ENCODE measurements at regions not wholly inside any gene's neighbourhood (a gene's known extent, or its start where the extent isn't known, plus 50 kb on each side); places are given as distances from the start of the nearest gene placed in this dataset.

DNA sequence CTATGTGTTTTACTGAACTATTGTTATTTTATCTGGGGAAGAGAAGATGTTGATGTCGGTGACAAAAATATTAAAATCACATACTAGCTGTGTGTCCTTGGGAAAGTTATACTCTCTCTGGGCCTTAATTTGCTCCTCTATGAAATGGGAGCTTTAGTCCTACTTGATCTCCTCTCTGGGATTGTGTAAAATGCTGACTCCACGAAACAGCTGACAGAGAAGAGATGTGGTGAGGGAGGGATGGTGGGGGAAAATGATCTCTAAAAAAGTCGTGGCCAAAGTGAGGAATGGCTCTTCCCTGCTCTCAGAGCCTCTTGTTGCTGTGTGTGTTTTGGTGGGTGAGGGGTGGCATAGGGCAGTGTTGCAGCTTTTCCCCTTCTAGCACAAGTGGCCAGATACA lies 173.7 kb downstream of the MELK start:
- Histone ChIP-seq H3K27ac (ENCODE audit: low read depth, low read length) (no peak overlapping the region), H3K36me3 (ENCODE audit: insufficient read depth, low read length) (no peaks in the 10 kb centered on the region), H3K27me3 (ENCODE audit: control insufficient read depth in 1 of 2, insufficient read depth in 2 of 2, low read length in 2 of 2) (peaks cover 0 to 4% of the 10 kb centered on the region in 2 donors), H3K4me1 (ENCODE audit: insufficient read depth, low read length) (no peaks in the 10 kb centered on the region), H3K9ac (ENCODE audit: low read length) (no peak overlapping the region), H3K9me3 (ENCODE audit: low read length) (no peaks in the 10 kb centered on the region), H3K4me3 (ENCODE audit: low read depth in 1 of 2, low read length in 2 of 2) (no peak overlapping the region)

DNA sequence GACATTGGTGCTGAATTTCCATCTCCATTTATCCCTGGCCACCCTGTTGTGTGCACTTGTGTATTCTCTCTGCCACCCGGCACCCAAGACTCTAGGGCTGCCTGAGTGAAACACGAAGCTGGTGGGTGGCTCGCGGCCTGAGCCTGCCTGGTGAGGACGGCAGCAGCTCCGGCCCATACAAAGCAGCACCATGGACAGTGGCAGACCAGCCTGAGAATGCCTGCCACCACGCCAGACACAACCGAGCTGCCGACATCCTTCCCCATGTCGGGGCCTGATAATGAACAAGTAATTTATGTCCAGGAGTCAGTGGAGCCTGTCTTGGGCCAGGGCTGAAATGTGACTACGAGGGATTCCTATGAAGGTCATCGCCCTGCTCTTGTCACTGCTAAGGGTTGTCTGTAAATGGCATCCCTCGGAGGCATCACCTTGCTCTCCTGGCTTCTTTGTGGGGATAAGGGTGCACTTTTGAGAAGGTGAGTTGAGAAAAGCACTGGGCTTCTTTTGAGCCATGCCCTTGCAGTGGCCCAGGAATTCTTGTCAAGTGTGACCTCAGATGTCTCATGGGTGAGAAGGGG lies 175.7 kb downstream of the MELK start:
- Histone ChIP-seq H3K27ac (ENCODE audit: low read depth, low read length) (no peak overlapping the region), H3K27me3 (ENCODE audit: control insufficient read depth in 1 of 2, insufficient read depth in 2 of 2, low read length in 2 of 2) (no peaks in the 10 kb centered on the region), H3K4me3 (ENCODE audit: low read depth in 1 of 2, low read length in 2 of 2) (no peak overlapping the region), H3K9me3 (ENCODE audit: low read length) (no peaks in the 10 kb centered on the region), H3K4me1 (ENCODE audit: insufficient read depth, low read length) (no peaks in the 10 kb centered on the region), H3K9ac (ENCODE audit: low read length) (no peak overlapping the region), H3K36me3 (ENCODE audit: insufficient read depth, low read length) (no peaks in the 10 kb centered on the region)

DNA sequence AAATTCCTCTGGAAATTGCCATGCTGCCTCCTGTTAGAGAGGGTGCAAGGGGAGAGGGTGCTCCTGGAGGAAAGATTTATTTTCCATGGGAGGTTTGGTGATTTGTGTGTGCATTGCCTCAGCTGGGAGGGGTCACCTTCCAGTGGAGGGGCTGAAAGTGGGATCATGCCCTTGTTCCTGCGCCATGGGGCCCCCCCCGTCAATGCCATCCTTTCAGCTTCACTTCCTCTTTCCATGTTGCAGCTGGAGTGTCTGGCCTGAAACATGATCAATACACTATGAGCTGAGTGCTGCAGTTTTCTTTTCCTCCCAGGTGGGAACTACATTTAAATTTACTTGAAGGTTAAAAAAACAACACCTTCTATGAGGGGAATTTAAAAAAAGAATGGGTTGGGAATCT lies 176.8 kb downstream of the MELK start:
- Histone ChIP-seq H3K27me3 (ENCODE audit: control insufficient read depth in 1 of 2, insufficient read depth in 2 of 2, low read length in 2 of 2) (no peaks in the 10 kb centered on the region), H3K9ac (ENCODE audit: low read length) (no peak overlapping the region), H3K36me3 (ENCODE audit: insufficient read depth, low read length) (no peaks in the 10 kb centered on the region), H3K4me1 (ENCODE audit: insufficient read depth, low read length) (no peaks in the 10 kb centered on the region), H3K27ac (ENCODE audit: low read depth, low read length) (no peak overlapping the region), H3K9me3 (ENCODE audit: low read length) (no peaks in the 10 kb centered on the region), H3K4me3 (ENCODE audit: low read depth in 1 of 2, low read length in 2 of 2) (no peak overlapping the region)

DNA sequence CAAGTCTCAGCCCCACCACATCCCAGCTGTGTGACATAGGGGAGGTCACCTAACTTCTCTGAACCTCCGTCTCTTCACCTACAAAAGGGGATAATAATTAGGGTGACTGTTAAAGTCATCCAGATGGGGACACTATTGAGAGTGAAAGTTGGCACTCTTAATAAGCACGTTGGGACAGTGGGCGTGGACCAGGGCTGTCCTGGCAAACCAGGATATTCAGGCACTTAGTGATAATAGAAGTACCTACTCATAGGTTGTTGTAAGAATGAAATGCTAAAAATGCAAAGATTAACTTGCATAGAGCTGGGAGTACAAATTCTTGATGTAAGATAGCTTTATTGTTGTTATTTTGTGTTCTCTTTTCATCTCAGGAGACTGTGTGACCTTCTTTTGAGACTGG lies 177.9 kb downstream of the MELK start:
- no peaks in the 10 kb centered on the region for H3K4me1 ChIP-seq (ENCODE audit: insufficient read depth, low read length)
- H3K4me3 ChIP-seq (ENCODE audit: low read depth in 1 of 2, low read length in 2 of 2): no peak overlapping the region
- no peak overlapping the region for H3K9ac ChIP-seq (ENCODE audit: low read length)
- H3K27me3 ChIP-seq (ENCODE audit: control insufficient read depth in 1 of 2, insufficient read depth in 2 of 2, low read length in 2 of 2): peaks cover 0 to 7% of the 10 kb centered on the region in 2 donors
- no peak overlapping the region for H3K27ac ChIP-seq (ENCODE audit: low read depth, low read length)
- no peaks in the 10 kb centered on the region for H3K36me3 ChIP-seq (ENCODE audit: insufficient read depth, low read length)
- H3K9me3 ChIP-seq (ENCODE audit: low read length): no peaks in the 10 kb centered on the region

DNA sequence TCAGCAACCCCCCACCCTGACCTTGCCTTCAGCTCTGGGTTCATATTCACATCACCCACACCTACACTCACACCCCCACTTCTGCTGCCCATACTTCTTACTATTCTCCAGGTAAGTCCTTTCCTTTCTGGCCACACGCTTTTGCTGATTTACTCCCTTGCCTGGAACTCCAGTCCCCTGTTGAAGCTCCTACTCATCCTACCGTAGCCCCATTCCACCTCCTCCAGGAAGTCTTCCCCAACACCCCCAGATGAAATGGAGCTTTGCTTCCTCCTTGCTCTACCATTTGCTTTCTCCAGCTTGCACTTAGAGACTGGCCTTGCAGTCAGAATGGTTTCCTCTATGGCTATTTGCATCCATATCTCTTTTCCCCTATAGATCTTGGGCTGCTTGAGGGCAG lies 182.3 kb downstream of the MELK start:
- no peak overlapping the region for H3K27ac ChIP-seq (ENCODE audit: low read depth, low read length)
- no peaks in the 10 kb centered on the region for H3K9me3 ChIP-seq (ENCODE audit: low read length)
- H3K4me1 ChIP-seq (ENCODE audit: insufficient read depth, low read length): no peaks in the 10 kb centered on the region
- H3K4me3 ChIP-seq (ENCODE audit: low read depth in 1 of 2, low read length in 2 of 2): no peak overlapping the region
- H3K27me3 ChIP-seq (ENCODE audit: control insufficient read depth in 1 of 2, insufficient read depth in 2 of 2, low read length in 2 of 2): peaks cover 8 to 9% of the 10 kb centered on the region in 2 donors
- H3K36me3 ChIP-seq (ENCODE audit: insufficient read depth, low read length): no peaks in the 10 kb centered on the region
- H3K9ac ChIP-seq (ENCODE audit: low read length): no peak overlapping the region

DNA sequence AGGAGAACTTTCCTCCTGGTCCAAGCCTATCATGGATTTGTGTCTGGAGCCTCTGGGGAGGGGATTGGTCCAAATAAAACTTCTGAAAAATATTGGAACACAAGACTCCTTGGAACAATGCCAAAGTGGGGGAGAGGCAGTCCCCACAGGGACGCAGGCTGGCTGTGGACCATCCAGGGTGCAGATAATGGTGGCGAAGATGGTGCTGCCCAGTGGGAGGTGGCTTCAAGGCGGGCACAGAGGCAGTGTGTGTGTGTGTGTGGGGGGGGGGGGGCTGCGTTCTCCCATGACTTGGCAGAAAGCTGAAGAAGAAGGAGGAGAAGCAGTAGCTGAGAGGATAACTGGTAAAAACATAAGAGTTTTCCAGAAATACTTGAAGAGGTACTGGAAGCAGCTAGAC lies 186.4 kb downstream of the MELK start:
- no peak overlapping the region for H3K4me3 ChIP-seq (ENCODE audit: low read depth in 1 of 2, low read length in 2 of 2)
- H3K9ac ChIP-seq (ENCODE audit: low read length): no peak overlapping the region
- no peak overlapping the region for H3K27ac ChIP-seq (ENCODE audit: low read depth, low read length)
- no peaks in the 10 kb centered on the region for H3K4me1 ChIP-seq (ENCODE audit: insufficient read depth, low read length)
- H3K36me3 ChIP-seq (ENCODE audit: insufficient read depth, low read length): no peaks in the 10 kb centered on the region
- no peaks in the 10 kb centered on the region for H3K9me3 ChIP-seq (ENCODE audit: low read length)
- H3K27me3 ChIP-seq (ENCODE audit: control insufficient read depth in 1 of 2, insufficient read depth in 2 of 2, low read length in 2 of 2): peaks cover 14 to 18% of the 10 kb centered on the region in 2 donors

DNA sequence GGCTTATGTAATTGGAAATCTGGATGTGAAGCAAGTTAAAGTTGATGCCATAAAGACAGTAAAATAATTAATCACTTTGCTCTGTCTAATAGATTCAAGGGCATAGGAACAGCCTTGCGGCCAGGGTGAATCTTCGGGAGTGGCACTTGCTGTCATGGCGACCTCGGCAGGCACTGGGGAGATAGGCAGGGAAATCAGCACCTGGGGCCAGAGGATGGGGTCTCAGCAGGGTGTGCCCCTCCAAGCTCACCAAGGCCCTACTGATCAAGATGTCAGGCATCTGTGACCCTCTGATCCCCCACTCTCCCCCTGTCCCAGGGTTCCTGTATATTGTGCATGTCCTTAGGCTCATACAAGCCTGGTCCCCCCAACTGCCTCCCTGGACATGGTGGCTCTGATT lies 187.3 kb downstream of the MELK start:
- no peaks in the 10 kb centered on the region for H3K4me1 ChIP-seq (ENCODE audit: insufficient read depth, low read length)
- H3K9me3 ChIP-seq (ENCODE audit: low read length): no peaks in the 10 kb centered on the region
- no peak overlapping the region for H3K9ac ChIP-seq (ENCODE audit: low read length)
- no peak overlapping the region for H3K27ac ChIP-seq (ENCODE audit: low read depth, low read length)
- H3K27me3 ChIP-seq (ENCODE audit: control insufficient read depth in 1 of 2, insufficient read depth in 2 of 2, low read length in 2 of 2): peaks cover 13 to 22% of the 10 kb centered on the region in 2 donors
- H3K36me3 ChIP-seq (ENCODE audit: insufficient read depth, low read length): no peaks in the 10 kb centered on the region
- no peak overlapping the region for H3K4me3 ChIP-seq (ENCODE audit: low read depth in 1 of 2, low read length in 2 of 2)

DNA sequence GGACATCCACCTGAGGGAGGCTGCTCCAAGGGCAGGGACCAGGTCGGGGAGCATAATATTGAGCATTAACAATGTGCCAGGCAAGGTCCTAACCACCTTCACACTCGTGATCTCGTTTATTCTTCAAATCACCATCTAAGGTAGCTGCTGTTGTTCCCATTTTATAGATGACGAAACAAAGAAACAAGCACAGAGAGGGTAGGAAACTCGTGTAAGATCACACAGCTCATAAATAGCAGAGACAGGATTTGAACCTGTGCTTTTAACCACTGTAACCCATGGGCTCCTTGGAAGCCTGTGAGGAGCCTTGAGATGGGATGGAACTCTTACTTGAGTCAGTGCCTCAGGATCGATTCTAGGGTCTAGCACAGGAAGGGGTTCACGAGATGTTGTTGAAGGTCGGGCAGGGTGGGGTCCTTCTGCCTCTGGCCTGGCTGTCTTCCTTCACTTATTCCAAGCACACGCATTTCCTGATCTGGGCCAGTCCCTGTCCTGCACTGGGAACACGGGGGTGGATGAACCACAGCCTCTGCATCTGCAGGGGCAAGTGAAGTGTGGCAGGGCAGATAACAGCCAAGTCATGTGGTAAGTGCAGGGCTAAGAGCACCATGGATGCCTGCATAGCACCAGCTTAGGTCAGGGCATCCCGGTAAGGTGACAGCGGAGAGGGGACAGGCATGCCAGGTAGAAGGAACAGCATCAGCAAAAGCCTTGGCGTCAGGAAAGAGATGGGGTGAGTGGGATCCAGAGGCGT lies 188.1 kb downstream of the MELK start:
- Histone ChIP-seq H3K4me3 (ENCODE audit: low read depth in 1 of 2, low read length in 2 of 2) (no peak overlapping the region), H3K27me3 (ENCODE audit: control insufficient read depth in 1 of 2, insufficient read depth in 2 of 2, low read length in 2 of 2) (peaks cover 6 to 22% of the 10 kb centered on the region in 2 donors)

DNA sequence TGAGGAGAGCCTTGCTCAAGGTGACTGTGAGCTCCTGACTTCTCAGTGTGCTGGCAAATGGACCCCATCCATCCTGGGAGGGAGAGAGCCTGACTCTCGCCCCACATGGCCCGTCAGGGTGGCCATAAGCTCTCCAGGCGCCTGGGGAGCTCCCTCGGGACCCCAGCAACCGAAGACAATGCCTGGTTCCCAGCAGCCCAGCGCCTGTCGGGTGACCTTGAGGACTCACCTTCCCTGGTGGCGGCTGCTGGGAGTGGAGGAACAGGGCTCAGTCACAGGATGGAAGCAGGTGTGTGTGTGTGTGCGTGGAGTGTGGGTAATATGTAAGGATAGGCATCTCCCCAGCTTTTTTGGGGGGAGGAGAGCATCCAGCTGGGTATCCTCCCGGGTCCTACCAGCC lies 190.3 kb downstream of the MELK start:
- Histone ChIP-seq H3K9ac (ENCODE audit: low read length) (no peak overlapping the region), H3K9me3 (ENCODE audit: low read length) (no peaks in the 10 kb centered on the region), H3K36me3 (ENCODE audit: insufficient read depth, low read length) (no peaks in the 10 kb centered on the region), H3K4me1 (ENCODE audit: insufficient read depth, low read length) (no peaks in the 10 kb centered on the region), H3K27me3 (ENCODE audit: control insufficient read depth in 1 of 2, insufficient read depth in 2 of 2, low read length in 2 of 2) (peaks cover 6 to 22% of the 10 kb centered on the region in 2 donors), H3K4me3 (ENCODE audit: low read depth in 1 of 2, low read length in 2 of 2) (no peak overlapping the region), H3K27ac (ENCODE audit: low read depth, low read length) (no peak overlapping the region)

More for the DNA sequence above, 188.1 kb downstream of the MELK start:
- Histone ChIP-seq H3K9me3 (ENCODE audit: low read length) (no peaks in the 10 kb centered on the region), H3K36me3 (ENCODE audit: insufficient read depth, low read length) (no peaks in the 10 kb centered on the region), H3K27ac (ENCODE audit: low read depth, low read length) (no peak overlapping the region), H3K9ac (ENCODE audit: low read length) (no peak overlapping the region), H3K4me1 (ENCODE audit: insufficient read depth, low read length) (no peaks in the 10 kb centered on the region)

DNA sequence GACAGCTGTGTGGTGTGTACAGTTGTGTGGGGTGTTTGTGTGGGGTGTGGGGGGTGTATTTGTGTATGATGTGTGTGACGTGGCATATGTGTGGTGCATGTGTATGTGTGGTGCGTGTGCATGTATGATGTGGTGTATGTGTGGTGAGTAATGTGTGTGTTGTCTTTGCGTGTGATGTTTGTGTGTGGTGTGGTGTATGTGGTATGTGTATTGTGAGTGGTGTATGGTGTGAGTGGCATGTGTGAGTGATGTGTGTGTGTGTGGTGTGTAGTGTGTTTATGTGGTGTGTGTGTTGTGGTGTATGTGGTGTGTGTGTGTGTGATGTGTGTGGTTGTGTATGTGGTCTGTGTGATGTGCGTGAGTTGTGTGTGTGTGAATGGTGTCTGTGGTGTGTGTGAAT lies 191.1 kb downstream of the MELK start:
- H3K27ac ChIP-seq (ENCODE audit: low read depth, low read length): no peak overlapping the region
- H3K36me3 ChIP-seq (ENCODE audit: insufficient read depth, low read length): no peaks in the 10 kb centered on the region
- no peak overlapping the region for H3K4me3 ChIP-seq (ENCODE audit: low read depth in 1 of 2, low read length in 2 of 2)
- H3K9ac ChIP-seq (ENCODE audit: low read length): no peak overlapping the region
- no peaks in the 10 kb centered on the region for H3K4me1 ChIP-seq (ENCODE audit: insufficient read depth, low read length)
- peaks cover 6 to 22% of the 10 kb centered on the region in 2 donors for H3K27me3 ChIP-seq (ENCODE audit: control insufficient read depth in 1 of 2, insufficient read depth in 2 of 2, low read length in 2 of 2)
- H3K9me3 ChIP-seq (ENCODE audit: low read length): no peaks in the 10 kb centered on the region

DNA sequence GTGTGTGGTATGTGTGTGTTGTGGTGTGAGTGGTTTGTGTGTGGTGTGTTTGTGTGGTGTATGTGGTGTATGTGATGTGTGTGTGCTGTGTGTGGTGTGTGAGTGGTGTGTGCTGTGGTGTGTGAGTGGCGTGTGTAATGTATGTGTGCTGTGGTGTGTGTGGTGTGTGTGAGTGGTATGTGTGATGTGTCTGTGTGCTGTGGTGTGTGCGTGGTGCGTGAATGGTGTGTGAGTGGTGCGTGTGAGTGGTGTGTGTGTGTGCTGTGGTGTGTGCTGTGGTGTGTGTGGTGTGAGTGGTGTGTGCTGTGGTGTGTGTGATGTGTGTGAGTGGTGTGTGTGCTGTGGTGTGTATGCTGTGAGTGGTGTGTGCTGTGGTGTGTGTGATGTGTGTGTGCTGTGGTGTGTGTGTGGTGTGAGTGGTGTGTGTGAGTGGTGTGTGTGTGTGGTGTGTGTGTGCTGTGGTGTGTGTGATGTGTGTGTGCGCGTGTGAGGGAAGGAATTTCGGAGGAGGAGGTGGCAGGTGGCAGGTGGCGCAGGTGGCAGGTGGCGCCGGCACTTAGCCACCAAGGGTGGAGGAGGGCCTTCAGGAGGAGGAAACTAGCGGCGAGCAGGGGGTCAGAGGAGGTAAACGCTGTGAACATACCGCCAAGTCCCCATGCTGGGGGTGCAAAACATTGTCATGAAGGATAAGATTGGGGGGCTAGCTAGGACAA lies 191.8 kb downstream of the MELK start:
- Histone ChIP-seq H3K9me3 (ENCODE audit: low read length) (no peaks in the 10 kb centered on the region), H3K27me3 (ENCODE audit: control insufficient read depth in 1 of 2, insufficient read depth in 2 of 2, low read length in 2 of 2) (peaks cover 6 to 17% of the 10 kb centered on the region in 2 donors), H3K9ac (ENCODE audit: low read length) (no peak overlapping the region), H3K27ac (ENCODE audit: low read depth, low read length) (no peak overlapping the region), H3K4me3 (ENCODE audit: low read depth in 1 of 2, low read length in 2 of 2) (no peak overlapping the region), H3K36me3 (ENCODE audit: insufficient read depth, low read length) (no peaks in the 10 kb centered on the region), H3K4me1 (ENCODE audit: insufficient read depth, low read length) (no peaks in the 10 kb centered on the region)
